ENCODE measurements at regions not wholly inside any gene's neighbourhood (a gene's known extent, or its start where the extent isn't known, plus 50 kb on each side); places are given as distances from the start of the nearest gene placed in this dataset.

DNA sequence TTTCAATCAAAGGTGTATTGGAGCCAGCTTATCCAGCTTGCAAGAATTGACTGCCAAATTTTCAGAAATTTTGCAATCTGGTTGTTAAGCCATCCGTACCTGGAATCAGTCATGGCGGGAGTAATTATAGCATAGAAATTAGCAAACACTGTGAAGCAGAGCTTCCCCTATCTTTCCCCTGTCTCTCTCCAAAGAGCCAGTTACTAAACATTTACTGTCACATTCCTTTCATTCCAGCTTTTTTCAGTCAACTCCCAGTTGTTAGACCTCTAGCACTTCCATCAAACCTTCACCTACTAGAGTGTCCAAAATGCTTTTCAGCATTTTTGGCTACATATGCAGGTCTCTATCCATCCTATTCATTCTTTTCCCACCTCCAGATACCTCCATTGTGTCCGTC lies 137.4 kb downstream of the MC4R start:
- H3K9me3 Mint-ChIP-seq (ENCODE audit: low read depth) = no peaks in the 10 kb centered on the region
- H3K27me3 Mint-ChIP-seq (ENCODE audit: low read depth) = peaks cover 3% of the 10 kb centered on the region
- H3K36me3 Mint-ChIP-seq (ENCODE audit: low read depth) = no peaks in the 10 kb centered on the region
- H3K4me1 Mint-ChIP-seq (ENCODE audit: low read depth) = no peaks in the 10 kb centered on the region
- no peak overlapping the region for H3K27ac Mint-ChIP-seq (ENCODE audit: unreplicated experiment)
- TF ChIP-seq, protein P1, sequence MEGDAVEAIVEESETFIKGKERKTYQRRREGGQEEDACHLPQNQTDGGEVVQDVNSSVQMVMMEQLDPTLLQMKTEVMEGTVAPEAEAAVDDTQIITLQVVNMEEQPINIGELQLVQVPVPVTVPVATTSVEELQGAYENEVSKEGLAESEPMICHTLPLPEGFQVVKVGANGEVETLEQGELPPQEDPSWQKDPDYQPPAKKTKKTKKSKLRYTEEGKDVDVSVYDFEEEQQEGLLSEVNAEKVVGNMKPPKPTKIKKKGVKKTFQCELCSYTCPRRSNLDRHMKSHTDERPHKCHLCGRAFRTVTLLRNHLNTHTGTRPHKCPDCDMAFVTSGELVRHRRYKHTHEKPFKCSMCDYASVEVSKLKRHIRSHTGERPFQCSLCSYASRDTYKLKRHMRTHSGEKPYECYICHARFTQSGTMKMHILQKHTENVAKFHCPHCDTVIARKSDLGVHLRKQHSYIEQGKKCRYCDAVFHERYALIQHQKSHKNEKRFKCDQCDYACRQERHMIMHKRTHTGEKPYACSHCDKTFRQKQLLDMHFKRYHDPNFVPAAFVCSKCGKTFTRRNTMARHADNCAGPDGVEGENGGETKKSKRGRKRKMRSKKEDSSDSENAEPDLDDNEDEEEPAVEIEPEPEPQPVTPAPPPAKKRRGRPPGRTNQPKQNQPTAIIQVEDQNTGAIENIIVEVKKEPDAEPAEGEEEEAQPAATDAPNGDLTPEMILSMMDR (IDR thresholded peaks at IDR 0.05) = no peak
- no peak overlapping the region for H3K4me3 Mint-ChIP-seq (ENCODE audit: unreplicated experiment)
- DNase-seq (ENCODE audit: low spot score) = no peak

DNA sequence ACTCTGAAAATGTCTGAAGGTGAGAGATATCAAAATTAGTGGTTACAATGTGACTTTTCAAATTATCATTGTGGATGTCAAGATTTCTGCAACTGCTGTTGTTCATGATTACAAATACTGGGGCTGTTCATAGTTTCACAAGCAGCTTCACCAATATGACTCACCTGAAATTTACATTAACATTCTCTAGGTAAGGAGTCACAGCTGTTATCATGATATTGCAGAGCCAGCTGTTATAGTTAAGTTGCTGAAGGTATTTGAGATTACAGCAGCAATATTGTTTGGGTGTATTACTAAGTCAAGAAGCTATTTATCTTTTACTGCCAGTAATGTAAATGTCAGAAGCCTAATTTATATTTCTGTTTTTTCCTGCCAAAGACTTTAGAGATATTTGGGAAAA lies 140.0 kb downstream of the MC4R start:
- Mint-ChIP-seq H3K27me3 (ENCODE audit: low read depth) (peaks cover 2% of the 10 kb centered on the region), H3K36me3 (ENCODE audit: low read depth) (no peaks in the 10 kb centered on the region), H3K4me3 (ENCODE audit: unreplicated experiment) (no peak overlapping the region), H3K4me1 (ENCODE audit: low read depth) (no peaks in the 10 kb centered on the region), H3K9me3 (ENCODE audit: low read depth) (no peaks in the 10 kb centered on the region), H3K27ac (ENCODE audit: unreplicated experiment) (no peak overlapping the region)
- TF ChIP-seq, protein P1 (IDR thresholded peaks at IDR 0.05) = no peak
- DNase-seq (ENCODE audit: low spot score) = no peak

DNA sequence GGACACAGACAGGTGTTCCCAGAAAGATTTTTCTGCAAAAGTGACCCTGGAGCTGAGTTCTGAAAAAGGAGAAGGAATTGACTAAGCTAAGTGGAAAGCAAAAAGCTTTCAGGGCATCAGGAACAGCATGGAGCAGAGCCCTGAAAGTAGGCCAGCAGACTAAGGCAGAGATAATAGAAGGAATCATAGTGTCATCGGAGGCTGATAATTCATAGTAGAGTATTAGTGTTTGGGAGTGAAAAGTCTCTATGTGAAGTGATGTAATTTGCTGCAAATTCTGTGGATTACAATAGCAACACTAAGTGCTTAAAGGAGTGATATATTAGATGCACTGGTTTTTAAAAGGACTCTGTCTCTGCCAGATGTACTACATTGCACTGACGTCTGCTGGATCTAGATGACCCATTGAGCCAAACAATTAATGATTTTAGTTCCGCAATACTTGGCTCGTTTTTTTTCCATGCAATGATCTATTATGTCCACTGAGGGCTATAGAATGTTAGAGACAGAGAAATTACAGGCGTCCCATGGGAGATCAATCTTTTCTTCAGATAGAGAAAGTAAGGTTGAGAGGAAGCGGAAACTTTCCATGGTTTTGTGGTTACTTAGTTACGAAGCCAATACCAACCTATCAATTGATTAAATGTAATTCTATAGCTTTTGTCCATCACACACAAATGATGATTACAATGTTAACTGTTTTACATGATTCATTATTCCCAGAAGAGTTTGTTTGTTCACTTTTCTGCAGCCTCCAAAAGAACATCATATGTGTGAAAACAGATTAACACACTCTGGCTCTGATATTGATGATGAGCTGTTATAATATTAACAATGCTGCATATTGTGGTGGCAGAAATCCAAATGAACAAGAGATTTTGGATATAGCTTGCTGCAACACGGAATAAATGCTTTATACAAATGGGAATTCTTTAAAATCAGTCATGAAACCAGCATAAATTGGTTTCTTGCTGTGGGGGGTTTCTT lies 143.7 kb downstream of the MC4R start:
- Mint-ChIP-seq H3K4me1 (ENCODE audit: low read depth) (no peaks in the 10 kb centered on the region), H3K9me3 (ENCODE audit: low read depth) (peaks cover 13% of the 10 kb centered on the region), H3K36me3 (ENCODE audit: low read depth) (no peaks in the 10 kb centered on the region), H3K27ac (ENCODE audit: unreplicated experiment) (no peak overlapping the region), H3K27me3 (ENCODE audit: low read depth) (peaks cover 2% of the 10 kb centered on the region), H3K4me3 (ENCODE audit: unreplicated experiment) (no peak overlapping the region)
- TF ChIP-seq, protein P1 (IDR thresholded peaks at IDR 0.05) = no peak
- DNase-seq (ENCODE audit: low spot score) = no peak

GRCh38 chr18:60215432-60215831 lies 157.1 kb downstream of the MC4R start:
- Mint-ChIP-seq H3K4me3 (ENCODE audit: unreplicated experiment) (no peak overlapping the region), H3K27ac (ENCODE audit: unreplicated experiment) (no peak overlapping the region), H3K4me1 (ENCODE audit: low read depth) (no peaks in the 10 kb centered on the region), H3K9me3 (ENCODE audit: low read depth) (no peaks in the 10 kb centered on the region), H3K27me3 (ENCODE audit: low read depth) (peaks cover 10% of the 10 kb centered on the region), H3K36me3 (ENCODE audit: low read depth) (no peaks in the 10 kb centered on the region)
- no peak for DNase-seq (ENCODE audit: low spot score)
- TF ChIP-seq, protein P1 (IDR thresholded peaks at IDR 0.05) = no peak

- no peak overlapping the region for H3K27ac Mint-ChIP-seq (ENCODE audit: unreplicated experiment)
- TF ChIP-seq, protein P1 (IDR thresholded peaks at IDR 0.05) = no peak
- DNase-seq (ENCODE audit: low spot score) = no peak
- H3K9me3 Mint-ChIP-seq (ENCODE audit: low read depth) = no peaks in the 10 kb centered on the region
- no peaks in the 10 kb centered on the region for H3K36me3 Mint-ChIP-seq (ENCODE audit: low read depth)
- H3K4me1 Mint-ChIP-seq (ENCODE audit: low read depth) = no peaks in the 10 kb centered on the region
- no peak overlapping the region for H3K4me3 Mint-ChIP-seq (ENCODE audit: unreplicated experiment)
- peaks cover 23% of the 10 kb centered on the region for H3K27me3 Mint-ChIP-seq (ENCODE audit: low read depth)
These were observed 163.5 kb downstream of the MC4R start for GRCh38 chr18:60209042-60209441.

Data from chondrocyte (in vitro differentiated cells).